Loucy (cell line): ENCODE measurements at regions not wholly inside any gene's neighbourhood (a gene's known extent, or its start where the extent isn't known, plus 50 kb on each side); places are given as distances from the start of the nearest gene placed in this dataset.

Source experiments
- H2AFZ ChIP-seq: fragments of 200-600 bp; sonication (generic); 2 replicates; pipeline ENCODE4 v1.6.0; 2016; ENCODE audit warnings: antibody characterized with exemption, mild to moderate bottlenecking, low read length, moderate library complexity
- H3F3A ChIP-seq: fragments of 200-600 bp; 2 replicates; pipeline ENCODE4 v1.6.0; 2016; ENCODE audit warnings: antibody characterized with exemption, low read depth, mild to moderate bottlenecking
- H3K27me3 ChIP-seq: fragments of 200-600 bp; sonication (generic); 2 replicates; pipeline ENCODE4 v1.6.1; 2014; ENCODE audit warnings: low read length, mild to moderate bottlenecking; ENCODE audit not compliant: insufficient read depth, poor library complexity, severe bottlenecking
- H3K36me3 ChIP-seq: fragments of 200-600 bp; sonication (generic); 2 replicates; pipeline ENCODE4 v1.6.1; 2016; ENCODE audit warnings: low read length; ENCODE audit not compliant: insufficient read depth
- H3K4me1 ChIP-seq: fragments of 200-600 bp; sonication (generic); 2 replicates; pipeline ENCODE4 v1.5.1; 2014; ENCODE audit warnings: low read length, mild to moderate bottlenecking; ENCODE audit not compliant: insufficient read depth, poor library complexity, severe bottlenecking
- H3K4me2 ChIP-seq: fragments of 200-600 bp; sonication (generic); 2 replicates; pipeline ENCODE4 v1.6.0; 2014; ENCODE audit warnings: antibody characterized with exemption, low read length, low read depth, mild to moderate bottlenecking; ENCODE audit not compliant: poor library complexity, severe bottlenecking
- H3K4me3 ChIP-seq: fragments of 200-600 bp; sonication (generic); 2 replicates; pipeline ENCODE4 v1.5.1; 2014; ENCODE audit warnings: low read length, mild to moderate bottlenecking, mixed read lengths; ENCODE audit not compliant: poor library complexity, severe bottlenecking
- H3K79me2 ChIP-seq: fragments of 200-600 bp; sonication (generic); 2 replicates; pipeline ENCODE4 v1.6.1; 2014; ENCODE audit warnings: low read length; ENCODE audit not compliant: insufficient read depth
- H3K9ac ChIP-seq: fragments of 200-600 bp; sonication (generic); 2 replicates; pipeline ENCODE4 v1.6.0; 2014; ENCODE audit warnings: mild to moderate bottlenecking, low read depth, low read length, moderate library complexity; ENCODE audit not compliant: poor library complexity, severe bottlenecking
- H3K9me2 ChIP-seq: fragments of 200-600 bp; sonication (generic); replicated peaks from 2 replicates; pipeline ENCODE4 v1.6.1; 2016; ENCODE audit warnings: low read depth, low read length, mixed read lengths
- H3K9me3 ChIP-seq: fragments of 200-600 bp; sonication (generic); 2 replicates; pipeline ENCODE4 v1.6.1; 2014; ENCODE audit warnings: mild to moderate bottlenecking, antibody characterized with exemption, low read length, low read depth; ENCODE audit not compliant: insufficient read depth
- H4K20me1 ChIP-seq: fragments of 200-600 bp; sonication (generic); 2 replicates; pipeline ENCODE4 v1.6.0; 2014; ENCODE audit warnings: antibody characterized with exemption, low read length, mild to moderate bottlenecking; ENCODE audit not compliant: insufficient read depth, poor library complexity, severe bottlenecking
- EZH2phosphoT487 ChIP-seq: fragments of 200-600 bp; IDR thresholded peaks from 2 replicates; pipeline ENCODE4 v1.6.1; 2018; ENCODE audit warnings: antibody characterized with exemption, mild to moderate bottlenecking, moderate library complexity, borderline replicate concordance
- TF ChIP-seq, protein P1 (sequence below): fragments of 200-600 bp; sonication (generic); conservative IDR thresholded peaks from 2 replicates; pipeline ENCODE4 v1.5.1; 2014; ENCODE audit warnings: mild to moderate bottlenecking, antibody characterized with exemption, low read length

DNA sequence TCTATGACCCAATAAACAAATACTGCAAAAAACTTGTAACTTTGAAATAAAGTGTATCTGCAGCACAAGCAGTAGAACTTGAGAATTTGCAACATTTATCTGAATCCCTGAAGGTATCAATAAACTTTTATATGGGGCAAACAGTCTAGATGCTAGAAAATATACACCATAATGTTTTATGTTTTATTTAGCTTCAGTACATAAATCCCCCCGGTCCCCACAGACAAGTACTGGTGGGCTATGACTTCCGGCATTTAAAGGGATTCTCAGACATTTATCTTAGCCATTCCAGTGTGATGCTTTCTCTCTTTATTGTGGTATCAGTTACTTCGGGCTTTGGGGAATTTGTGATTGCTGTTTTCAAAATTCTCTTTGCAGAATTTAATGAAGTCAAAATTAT, 390.4 kb downstream of the SIPA1L2 start:
- Histone ChIP-seq H3K9me3 (no peaks in the 10 kb centered on the region), H3K9me2 (no peaks in the 10 kb centered on the region), H3K4me1 (no peaks in the 10 kb centered on the region), H2AFZ (no peak overlapping the region), H3K27me3 (no peaks in the 10 kb centered on the region), H3K9ac (no peak overlapping the region), H3K36me3 (no peaks in the 10 kb centered on the region), H3K4me3 (no peak overlapping the region), H3K79me2 (no peaks in the 10 kb centered on the region), H3K4me2 (no peak overlapping the region), H3F3A (no peaks in the 10 kb centered on the region), H4K20me1 (no peaks in the 10 kb centered on the region)
- no peak for TF ChIP-seq EZH2phosphoT487
- TF ChIP-seq, protein P1, sequence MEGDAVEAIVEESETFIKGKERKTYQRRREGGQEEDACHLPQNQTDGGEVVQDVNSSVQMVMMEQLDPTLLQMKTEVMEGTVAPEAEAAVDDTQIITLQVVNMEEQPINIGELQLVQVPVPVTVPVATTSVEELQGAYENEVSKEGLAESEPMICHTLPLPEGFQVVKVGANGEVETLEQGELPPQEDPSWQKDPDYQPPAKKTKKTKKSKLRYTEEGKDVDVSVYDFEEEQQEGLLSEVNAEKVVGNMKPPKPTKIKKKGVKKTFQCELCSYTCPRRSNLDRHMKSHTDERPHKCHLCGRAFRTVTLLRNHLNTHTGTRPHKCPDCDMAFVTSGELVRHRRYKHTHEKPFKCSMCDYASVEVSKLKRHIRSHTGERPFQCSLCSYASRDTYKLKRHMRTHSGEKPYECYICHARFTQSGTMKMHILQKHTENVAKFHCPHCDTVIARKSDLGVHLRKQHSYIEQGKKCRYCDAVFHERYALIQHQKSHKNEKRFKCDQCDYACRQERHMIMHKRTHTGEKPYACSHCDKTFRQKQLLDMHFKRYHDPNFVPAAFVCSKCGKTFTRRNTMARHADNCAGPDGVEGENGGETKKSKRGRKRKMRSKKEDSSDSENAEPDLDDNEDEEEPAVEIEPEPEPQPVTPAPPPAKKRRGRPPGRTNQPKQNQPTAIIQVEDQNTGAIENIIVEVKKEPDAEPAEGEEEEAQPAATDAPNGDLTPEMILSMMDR: no peak

DNA sequence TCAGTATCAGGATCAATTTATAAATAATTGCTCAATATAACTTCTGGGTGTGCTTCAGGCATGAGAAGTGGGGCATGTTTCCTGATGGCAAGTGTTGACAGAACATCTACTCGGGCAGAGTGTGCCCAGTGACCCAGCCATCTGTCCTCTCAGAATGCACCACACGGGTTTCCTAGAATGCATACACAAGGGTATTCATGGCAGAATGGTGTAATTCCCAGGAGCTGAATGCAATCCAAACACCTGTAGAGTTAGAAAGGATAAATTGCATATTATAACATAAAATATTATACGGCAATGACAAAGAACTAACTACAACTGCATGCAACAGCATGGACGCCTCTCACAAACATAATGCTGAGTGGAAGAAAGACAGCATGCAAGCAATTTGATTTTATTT, 391.9 kb downstream of the SIPA1L2 start:
- Histone ChIP-seq H3F3A (no peaks in the 10 kb centered on the region), H3K9ac (no peak overlapping the region), H3K79me2 (no peaks in the 10 kb centered on the region), H4K20me1 (no peaks in the 10 kb centered on the region), H3K4me3 (no peak overlapping the region), H3K4me2 (no peak overlapping the region), H3K36me3 (no peaks in the 10 kb centered on the region), H3K4me1 (no peaks in the 10 kb centered on the region), H2AFZ (no peak overlapping the region), H3K9me3 (no peaks in the 10 kb centered on the region), H3K27me3 (no peaks in the 10 kb centered on the region), H3K9me2 (no peaks in the 10 kb centered on the region)
- TF ChIP-seq EZH2phosphoT487: no peak
- TF ChIP-seq, protein P1: no peak

GRCh38 chr1:232227306-232227705, 402.6 kb downstream of the SIPA1L2 start:
- Histone ChIP-seq H3K36me3 (no peaks in the 10 kb centered on the region), H3K4me1 (peaks cover 33% of the 10 kb centered on the region), H2AFZ (no peak overlapping the region), H3K9me2 (no peaks in the 10 kb centered on the region), H4K20me1 (no peaks in the 10 kb centered on the region), H3K4me3 (no peak overlapping the region), H3K9ac (no peak overlapping the region), H3K79me2 (no peaks in the 10 kb centered on the region), H3F3A (no peaks in the 10 kb centered on the region), H3K9me3 (no peaks in the 10 kb centered on the region), H3K27me3 (no peaks in the 10 kb centered on the region), H3K4me2 (no peak overlapping the region)
- TF ChIP-seq, protein P1: no peak
- TF ChIP-seq EZH2phosphoT487: no peak
